NB4 (cell line): ENCODE measurements at regions not wholly inside any gene's neighbourhood (a gene's known extent, or its start where the extent isn't known, plus 50 kb on each side); places are given as distances from the start of the nearest gene placed in this dataset.

Source experiments
- POLR2A ChIP-seq: IDR thresholded peaks from 2 replicates; pipeline ENCODE4 v1.6.1; 2011; ENCODE audit warnings: mild to moderate bottlenecking; ENCODE audit not compliant: insufficient read length; ENCODE audit errors: extremely low read depth
- TF ChIP-seq, protein P1 (sequence below): IDR thresholded peaks from one replicate; pipeline ENCODE4 v1.5.1; 2012; ENCODE audit warnings: low read depth, low read length
- TF ChIP-seq, protein P2 (sequence below): IDR thresholded peaks from 2 replicates; pipeline ENCODE4 v1.6.1; 2011; ENCODE audit warnings: low read depth, low read length

DNA sequence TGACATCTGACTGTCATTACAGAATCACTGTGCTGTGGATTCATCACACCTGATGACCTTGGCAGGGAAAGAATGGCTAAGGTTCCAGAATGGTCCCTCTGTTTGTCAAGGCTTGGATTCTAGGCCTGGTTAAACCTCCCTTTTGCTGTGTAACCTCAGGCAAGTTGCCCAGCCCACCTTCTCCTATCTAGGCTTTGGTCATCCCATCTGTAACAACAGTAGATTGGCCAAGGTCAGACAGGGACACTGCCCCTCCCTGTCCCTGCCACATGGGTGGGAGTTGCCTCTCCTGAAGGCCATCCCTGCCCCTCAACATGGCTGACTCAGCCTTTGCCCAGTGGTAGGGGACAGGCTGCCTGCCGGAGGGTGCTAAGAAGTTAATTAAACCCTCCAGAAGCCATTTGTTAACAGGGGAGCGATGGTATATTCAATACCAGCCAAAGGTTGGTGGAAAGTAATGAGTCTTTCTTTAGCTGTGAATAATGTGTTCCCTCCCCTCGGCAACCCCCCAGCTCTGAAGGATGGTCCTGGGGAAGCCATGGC is 149.8 kb upstream of the PCBD1 start:
- TF ChIP-seq, protein P1, sequence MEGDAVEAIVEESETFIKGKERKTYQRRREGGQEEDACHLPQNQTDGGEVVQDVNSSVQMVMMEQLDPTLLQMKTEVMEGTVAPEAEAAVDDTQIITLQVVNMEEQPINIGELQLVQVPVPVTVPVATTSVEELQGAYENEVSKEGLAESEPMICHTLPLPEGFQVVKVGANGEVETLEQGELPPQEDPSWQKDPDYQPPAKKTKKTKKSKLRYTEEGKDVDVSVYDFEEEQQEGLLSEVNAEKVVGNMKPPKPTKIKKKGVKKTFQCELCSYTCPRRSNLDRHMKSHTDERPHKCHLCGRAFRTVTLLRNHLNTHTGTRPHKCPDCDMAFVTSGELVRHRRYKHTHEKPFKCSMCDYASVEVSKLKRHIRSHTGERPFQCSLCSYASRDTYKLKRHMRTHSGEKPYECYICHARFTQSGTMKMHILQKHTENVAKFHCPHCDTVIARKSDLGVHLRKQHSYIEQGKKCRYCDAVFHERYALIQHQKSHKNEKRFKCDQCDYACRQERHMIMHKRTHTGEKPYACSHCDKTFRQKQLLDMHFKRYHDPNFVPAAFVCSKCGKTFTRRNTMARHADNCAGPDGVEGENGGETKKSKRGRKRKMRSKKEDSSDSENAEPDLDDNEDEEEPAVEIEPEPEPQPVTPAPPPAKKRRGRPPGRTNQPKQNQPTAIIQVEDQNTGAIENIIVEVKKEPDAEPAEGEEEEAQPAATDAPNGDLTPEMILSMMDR = no peak
- TF ChIP-seq, protein P2, sequence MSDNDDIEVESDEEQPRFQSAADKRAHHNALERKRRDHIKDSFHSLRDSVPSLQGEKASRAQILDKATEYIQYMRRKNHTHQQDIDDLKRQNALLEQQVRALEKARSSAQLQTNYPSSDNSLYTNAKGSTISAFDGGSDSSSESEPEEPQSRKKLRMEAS = no peak
- no peak for TF ChIP-seq POLR2A
